ENCODE measurements at regions not wholly inside any gene's neighbourhood (a gene's known extent, or its start where the extent isn't known, plus 50 kb on each side); places are given as distances from the start of the nearest gene placed in this dataset.

DNA sequence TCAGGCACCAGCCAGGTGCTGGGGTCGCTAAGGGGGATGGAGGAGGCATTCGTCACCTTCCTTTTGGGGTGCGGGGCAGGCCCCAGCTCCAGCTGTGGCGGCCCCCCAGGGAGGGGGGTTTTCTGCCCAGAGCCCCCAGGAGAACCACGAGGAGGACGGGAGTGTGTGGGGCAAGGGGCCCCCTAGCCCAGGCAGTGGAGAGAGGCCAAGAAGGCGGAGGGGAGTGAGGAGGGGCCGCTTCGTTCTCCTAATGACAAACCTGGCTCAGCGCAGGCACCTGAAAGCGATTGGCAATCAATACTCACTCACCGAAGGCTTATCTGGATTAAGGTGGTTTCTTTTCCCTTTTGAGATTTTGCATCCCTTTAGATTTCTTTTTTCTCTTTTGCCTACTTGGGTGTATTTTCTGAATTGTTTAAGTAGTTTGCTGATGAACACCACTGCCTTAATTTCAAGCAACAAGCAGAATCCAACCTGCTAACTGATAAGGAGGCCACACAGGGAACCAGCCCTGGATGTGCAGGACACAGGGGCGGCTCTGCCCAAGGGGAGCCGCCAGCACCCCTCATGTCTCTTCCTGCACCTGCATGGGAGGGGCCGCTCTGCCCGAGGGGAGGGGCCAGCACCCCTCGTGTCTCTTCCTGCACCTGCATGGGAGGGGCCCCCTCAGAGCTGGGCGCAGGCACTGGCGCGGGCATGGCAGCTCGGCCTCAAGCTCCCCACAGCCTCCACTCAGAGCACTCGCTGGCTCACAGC lies 122.3 kb downstream of the BRD1 start:
- TF ChIP-seq, protein P1, sequence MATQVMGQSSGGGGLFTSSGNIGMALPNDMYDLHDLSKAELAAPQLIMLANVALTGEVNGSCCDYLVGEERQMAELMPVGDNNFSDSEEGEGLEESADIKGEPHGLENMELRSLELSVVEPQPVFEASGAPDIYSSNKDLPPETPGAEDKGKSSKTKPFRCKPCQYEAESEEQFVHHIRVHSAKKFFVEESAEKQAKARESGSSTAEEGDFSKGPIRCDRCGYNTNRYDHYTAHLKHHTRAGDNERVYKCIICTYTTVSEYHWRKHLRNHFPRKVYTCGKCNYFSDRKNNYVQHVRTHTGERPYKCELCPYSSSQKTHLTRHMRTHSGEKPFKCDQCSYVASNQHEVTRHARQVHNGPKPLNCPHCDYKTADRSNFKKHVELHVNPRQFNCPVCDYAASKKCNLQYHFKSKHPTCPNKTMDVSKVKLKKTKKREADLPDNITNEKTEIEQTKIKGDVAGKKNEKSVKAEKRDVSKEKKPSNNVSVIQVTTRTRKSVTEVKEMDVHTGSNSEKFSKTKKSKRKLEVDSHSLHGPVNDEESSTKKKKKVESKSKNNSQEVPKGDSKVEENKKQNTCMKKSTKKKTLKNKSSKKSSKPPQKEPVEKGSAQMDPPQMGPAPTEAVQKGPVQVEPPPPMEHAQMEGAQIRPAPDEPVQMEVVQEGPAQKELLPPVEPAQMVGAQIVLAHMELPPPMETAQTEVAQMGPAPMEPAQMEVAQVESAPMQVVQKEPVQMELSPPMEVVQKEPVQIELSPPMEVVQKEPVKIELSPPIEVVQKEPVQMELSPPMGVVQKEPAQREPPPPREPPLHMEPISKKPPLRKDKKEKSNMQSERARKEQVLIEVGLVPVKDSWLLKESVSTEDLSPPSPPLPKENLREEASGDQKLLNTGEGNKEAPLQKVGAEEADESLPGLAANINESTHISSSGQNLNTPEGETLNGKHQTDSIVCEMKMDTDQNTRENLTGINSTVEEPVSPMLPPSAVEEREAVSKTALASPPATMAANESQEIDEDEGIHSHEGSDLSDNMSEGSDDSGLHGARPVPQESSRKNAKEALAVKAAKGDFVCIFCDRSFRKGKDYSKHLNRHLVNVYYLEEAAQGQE (tag by site-specific recombination; IDR thresholded peaks at IDR 0.05) = no peak
- TF ChIP-seq, protein P2, sequence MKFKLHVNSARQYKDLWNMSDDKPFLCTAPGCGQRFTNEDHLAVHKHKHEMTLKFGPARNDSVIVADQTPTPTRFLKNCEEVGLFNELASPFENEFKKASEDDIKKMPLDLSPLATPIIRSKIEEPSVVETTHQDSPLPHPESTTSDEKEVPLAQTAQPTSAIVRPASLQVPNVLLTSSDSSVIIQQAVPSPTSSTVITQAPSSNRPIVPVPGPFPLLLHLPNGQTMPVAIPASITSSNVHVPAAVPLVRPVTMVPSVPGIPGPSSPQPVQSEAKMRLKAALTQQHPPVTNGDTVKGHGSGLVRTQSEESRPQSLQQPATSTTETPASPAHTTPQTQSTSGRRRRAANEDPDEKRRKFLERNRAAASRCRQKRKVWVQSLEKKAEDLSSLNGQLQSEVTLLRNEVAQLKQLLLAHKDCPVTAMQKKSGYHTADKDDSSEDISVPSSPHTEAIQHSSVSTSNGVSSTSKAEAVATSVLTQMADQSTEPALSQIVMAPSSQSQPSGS (tag by site-specific recombination; IDR thresholded peaks at IDR 0.05; ENCODE audit: low read depth) = no peak
- TF ChIP-seq, protein P3, sequence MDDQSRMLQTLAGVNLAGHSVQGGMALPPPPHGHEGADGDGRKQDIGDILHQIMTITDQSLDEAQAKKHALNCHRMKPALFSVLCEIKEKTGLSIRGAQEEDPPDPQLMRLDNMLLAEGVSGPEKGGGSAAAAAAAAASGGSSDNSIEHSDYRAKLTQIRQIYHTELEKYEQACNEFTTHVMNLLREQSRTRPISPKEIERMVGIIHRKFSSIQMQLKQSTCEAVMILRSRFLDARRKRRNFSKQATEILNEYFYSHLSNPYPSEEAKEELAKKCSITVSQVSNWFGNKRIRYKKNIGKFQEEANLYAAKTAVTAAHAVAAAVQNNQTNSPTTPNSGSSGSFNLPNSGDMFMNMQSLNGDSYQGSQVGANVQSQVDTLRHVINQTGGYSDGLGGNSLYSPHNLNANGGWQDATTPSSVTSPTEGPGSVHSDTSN (CRISPR knock-in tag; IDR thresholded peaks at IDR 0.05) = no peak
- TF ChIP-seq, protein P4, sequence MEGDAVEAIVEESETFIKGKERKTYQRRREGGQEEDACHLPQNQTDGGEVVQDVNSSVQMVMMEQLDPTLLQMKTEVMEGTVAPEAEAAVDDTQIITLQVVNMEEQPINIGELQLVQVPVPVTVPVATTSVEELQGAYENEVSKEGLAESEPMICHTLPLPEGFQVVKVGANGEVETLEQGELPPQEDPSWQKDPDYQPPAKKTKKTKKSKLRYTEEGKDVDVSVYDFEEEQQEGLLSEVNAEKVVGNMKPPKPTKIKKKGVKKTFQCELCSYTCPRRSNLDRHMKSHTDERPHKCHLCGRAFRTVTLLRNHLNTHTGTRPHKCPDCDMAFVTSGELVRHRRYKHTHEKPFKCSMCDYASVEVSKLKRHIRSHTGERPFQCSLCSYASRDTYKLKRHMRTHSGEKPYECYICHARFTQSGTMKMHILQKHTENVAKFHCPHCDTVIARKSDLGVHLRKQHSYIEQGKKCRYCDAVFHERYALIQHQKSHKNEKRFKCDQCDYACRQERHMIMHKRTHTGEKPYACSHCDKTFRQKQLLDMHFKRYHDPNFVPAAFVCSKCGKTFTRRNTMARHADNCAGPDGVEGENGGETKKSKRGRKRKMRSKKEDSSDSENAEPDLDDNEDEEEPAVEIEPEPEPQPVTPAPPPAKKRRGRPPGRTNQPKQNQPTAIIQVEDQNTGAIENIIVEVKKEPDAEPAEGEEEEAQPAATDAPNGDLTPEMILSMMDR (tag by site-specific recombination; IDR thresholded peaks at IDR 0.05) = no peak
- TF ChIP-seq, protein P5, sequence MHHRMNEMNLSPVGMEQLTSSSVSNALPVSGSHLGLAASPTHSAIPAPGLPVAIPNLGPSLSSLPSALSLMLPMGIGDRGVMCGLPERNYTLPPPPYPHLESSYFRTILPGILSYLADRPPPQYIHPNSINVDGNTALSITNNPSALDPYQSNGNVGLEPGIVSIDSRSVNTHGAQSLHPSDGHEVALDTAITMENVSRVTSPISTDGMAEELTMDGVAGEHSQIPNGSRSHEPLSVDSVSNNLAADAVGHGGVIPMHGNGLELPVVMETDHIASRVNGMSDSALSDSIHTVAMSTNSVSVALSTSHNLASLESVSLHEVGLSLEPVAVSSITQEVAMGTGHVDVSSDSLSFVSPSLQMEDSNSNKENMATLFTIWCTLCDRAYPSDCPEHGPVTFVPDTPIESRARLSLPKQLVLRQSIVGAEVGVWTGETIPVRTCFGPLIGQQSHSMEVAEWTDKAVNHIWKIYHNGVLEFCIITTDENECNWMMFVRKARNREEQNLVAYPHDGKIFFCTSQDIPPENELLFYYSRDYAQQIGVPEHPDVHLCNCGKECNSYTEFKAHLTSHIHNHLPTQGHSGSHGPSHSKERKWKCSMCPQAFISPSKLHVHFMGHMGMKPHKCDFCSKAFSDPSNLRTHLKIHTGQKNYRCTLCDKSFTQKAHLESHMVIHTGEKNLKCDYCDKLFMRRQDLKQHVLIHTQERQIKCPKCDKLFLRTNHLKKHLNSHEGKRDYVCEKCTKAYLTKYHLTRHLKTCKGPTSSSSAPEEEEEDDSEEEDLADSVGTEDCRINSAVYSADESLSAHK (tag by site-specific recombination; IDR thresholded peaks at IDR 0.05) = no peak
- TF ChIP-seq ZBTB17 (tag by site-specific recombination; IDR thresholded peaks at IDR 0.05) (no peak), ZFP3 (tag by site-specific recombination; IDR thresholded peaks at IDR 0.05; ENCODE audit: low read depth) (no peak), ZNF677 (tag by site-specific recombination; IDR thresholded peaks at IDR 0.05) (no peak), HOXD13 (CRISPR knock-in tag; IDR thresholded peaks at IDR 0.05; ENCODE audit: borderline replicate concordance) (no peak), ZNF350 (tag by site-specific recombination; IDR thresholded peaks at IDR 0.05) (no peak)
